WERI-Rb-1 (cell line): ENCODE measurements at regions not wholly inside any gene's neighbourhood (a gene's known extent, or its start where the extent isn't known, plus 50 kb on each side); places are given as distances from the start of the nearest gene placed in this dataset.

Experiments used
- DNase-seq: peaks from one replicate; pipeline ENCODE4 v3.0.0-alpha.2; 2020
- H3K27ac ChIP-seq: fragments of 250-450 bp; sonication (Bioruptor Pico); 2 replicates; pipeline ENCODE4 v1.5.1; 2020; ENCODE audit warnings: mild to moderate bottlenecking, moderate library complexity
- H3K27me3 ChIP-seq: fragments of 250-450 bp; sonication (Bioruptor Pico); 2 replicates; pipeline ENCODE4 v1.5.1; 2021; ENCODE audit warnings: mild to moderate bottlenecking, low read depth, moderate library complexity; ENCODE audit not compliant: insufficient read depth, severe bottlenecking
- H3K36me3 ChIP-seq: fragments of 250-450 bp; sonication (Bioruptor Pico); 2 replicates; pipeline ENCODE4 v1.5.1; 2020; ENCODE audit warnings: mild to moderate bottlenecking, moderate library complexity
- H3K4me3 ChIP-seq: 2 replicates; pipeline ENCODE4 v1.5.1; 2011; ENCODE audit warnings: low read depth, mild to moderate bottlenecking, control low read depth, low read length
- H3K9me3 ChIP-seq: fragments of 250-450 bp; sonication (Bioruptor Pico); 2 replicates; pipeline ENCODE4 v1.5.1; 2021; ENCODE audit warnings: mild to moderate bottlenecking, moderate library complexity; ENCODE audit not compliant: severe bottlenecking
- TF ChIP-seq, protein P1 (sequence below): IDR thresholded peaks from 2 replicates; pipeline ENCODE4 v1.5.1; 2011; ENCODE audit warnings: low read depth, mild to moderate bottlenecking, control low read depth, inconsistent platforms, low read length

DNA sequence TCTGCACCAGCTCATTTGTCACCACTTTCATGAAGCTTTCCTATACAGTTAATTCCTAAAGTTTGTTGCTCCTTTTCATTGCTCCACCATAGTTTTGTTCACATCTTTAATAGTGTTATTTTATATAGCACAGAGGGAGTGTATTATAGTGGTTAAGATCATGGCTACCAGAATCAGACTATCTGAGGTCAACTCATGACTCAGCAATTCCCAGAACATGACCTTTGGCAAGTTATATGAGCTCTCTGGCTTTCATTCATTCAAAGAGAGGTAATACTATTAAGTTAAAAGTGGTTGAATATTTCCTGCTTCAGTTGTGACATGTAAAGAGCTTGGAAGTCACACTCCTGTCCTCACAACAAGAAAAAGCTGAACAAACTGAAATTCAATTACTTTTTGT is 1073.5 kb downstream of the NAALADL2 start:
- Histone ChIP-seq H3K36me3 (no peaks in the 10 kb centered on the region), H3K27ac (no peak overlapping the region), H3K9me3 (no peaks in the 10 kb centered on the region), H3K27me3 (no peaks in the 10 kb centered on the region), H3K4me3 (no peak overlapping the region)
- no peak for DNase-seq
- TF ChIP-seq, protein P1, sequence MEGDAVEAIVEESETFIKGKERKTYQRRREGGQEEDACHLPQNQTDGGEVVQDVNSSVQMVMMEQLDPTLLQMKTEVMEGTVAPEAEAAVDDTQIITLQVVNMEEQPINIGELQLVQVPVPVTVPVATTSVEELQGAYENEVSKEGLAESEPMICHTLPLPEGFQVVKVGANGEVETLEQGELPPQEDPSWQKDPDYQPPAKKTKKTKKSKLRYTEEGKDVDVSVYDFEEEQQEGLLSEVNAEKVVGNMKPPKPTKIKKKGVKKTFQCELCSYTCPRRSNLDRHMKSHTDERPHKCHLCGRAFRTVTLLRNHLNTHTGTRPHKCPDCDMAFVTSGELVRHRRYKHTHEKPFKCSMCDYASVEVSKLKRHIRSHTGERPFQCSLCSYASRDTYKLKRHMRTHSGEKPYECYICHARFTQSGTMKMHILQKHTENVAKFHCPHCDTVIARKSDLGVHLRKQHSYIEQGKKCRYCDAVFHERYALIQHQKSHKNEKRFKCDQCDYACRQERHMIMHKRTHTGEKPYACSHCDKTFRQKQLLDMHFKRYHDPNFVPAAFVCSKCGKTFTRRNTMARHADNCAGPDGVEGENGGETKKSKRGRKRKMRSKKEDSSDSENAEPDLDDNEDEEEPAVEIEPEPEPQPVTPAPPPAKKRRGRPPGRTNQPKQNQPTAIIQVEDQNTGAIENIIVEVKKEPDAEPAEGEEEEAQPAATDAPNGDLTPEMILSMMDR, result no peak

- Histone ChIP-seq H3K27me3 (no peaks in the 10 kb centered on the region), H3K36me3 (no peaks in the 10 kb centered on the region), H3K4me3 (no peak overlapping the region), H3K27ac (no peak overlapping the region), H3K9me3 (peaks cover 11% of the 10 kb centered on the region)
- DNase-seq, result no peak
- TF ChIP-seq, protein P1, result no peak
Measured at GRCh38 chr3:175919133-175919532, 1060.0 kb downstream of the NAALADL2 start.

DNA sequence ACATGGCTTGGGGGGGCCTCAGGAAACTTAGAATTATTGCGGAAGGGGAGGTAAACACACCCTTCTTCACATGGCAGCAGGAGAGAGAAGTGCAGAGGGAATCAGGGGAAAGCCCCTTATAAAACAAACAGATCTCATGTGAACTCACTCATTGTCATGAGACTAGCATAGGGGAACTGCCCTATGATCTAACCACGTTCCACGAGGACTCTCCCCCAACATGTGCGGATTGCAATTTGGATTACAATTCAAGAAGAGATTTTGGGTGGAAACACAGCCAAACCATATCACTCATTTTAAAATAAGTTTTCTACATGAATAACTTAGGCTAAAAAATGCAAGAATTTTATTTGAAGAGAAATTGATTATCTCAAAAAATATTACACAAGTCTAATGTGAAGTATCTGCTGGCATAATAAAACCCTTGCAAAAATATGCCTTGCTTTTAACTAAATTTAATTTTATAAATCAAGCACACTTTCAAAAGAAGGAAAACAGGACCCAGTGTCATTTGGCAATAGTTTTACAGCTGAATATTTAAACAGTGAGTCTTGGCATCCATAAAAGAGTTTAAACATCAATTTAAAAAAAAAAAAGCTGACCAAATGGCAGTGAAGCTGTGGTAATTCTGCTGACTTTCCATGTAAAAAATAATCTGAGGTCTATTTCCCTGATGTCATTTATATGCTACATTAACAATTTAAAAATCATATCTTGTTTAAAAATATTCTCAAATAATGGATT is 1057.2 kb downstream of the NAALADL2 start:
- Histone ChIP-seq H3K27me3 (no peaks in the 10 kb centered on the region), H3K9me3 (peaks cover 11% of the 10 kb centered on the region), H3K36me3 (no peaks in the 10 kb centered on the region), H3K4me3 (no peak overlapping the region), H3K27ac (no peak overlapping the region)
- TF ChIP-seq, protein P1, result no peak
- DNase-seq, result no peak

DNA sequence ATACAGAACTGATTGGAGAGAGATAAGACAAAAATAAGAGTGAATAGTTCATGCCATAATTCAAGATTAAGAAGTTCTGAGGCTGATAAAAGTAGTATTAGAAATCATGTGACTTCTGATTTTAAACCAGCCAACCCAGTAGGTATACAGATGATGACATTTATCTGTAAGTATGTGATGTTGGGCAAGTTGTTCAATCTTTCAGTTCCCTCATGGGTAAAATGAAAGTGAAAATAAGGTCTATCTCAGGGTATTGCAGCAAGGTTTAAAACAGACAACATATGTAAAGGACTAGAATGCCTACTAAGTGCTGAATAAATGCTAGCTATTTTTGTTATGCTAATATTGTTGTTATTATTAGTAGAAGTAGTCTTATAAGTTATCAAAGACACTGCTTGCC is 1055.7 kb downstream of the NAALADL2 start:
- Histone ChIP-seq H3K36me3 (no peaks in the 10 kb centered on the region), H3K27ac (no peak overlapping the region), H3K4me3 (no peak overlapping the region), H3K9me3 (peaks cover 11% of the 10 kb centered on the region), H3K27me3 (no peaks in the 10 kb centered on the region)
- TF ChIP-seq, protein P1, result no peak
- DNase-seq, result no peak

- Histone ChIP-seq H3K27me3 (no peaks in the 10 kb centered on the region), H3K9me3 (no peaks in the 10 kb centered on the region), H3K27ac (no peak overlapping the region), H3K4me3 (no peak overlapping the region), H3K36me3 (no peaks in the 10 kb centered on the region)
- TF ChIP-seq, protein P1, result no peak
- no peak for DNase-seq
Measured at GRCh38 chr3:175913286-175913685, 1054.2 kb downstream of the NAALADL2 start.

DNA sequence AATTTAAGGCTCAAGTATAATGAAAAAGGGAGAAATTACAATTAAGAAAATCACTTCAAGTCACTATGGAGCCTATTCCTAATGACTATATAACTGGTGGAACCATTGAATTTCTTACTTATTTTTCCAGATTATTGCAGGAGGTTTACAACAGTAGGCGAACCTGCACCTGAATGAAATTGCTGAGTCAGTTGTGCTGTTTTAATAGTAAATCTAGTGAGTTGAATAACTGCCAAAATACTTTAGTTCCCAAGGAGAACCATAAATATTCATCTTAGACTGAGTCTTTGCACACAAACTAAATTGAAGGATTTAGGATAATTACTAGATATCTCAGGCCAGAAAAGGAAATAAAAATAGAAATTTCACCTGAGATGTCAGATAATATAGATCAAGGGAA is 1052.8 kb downstream of the NAALADL2 start:
- no peak for DNase-seq
- no peaks in the 10 kb centered on the region for H3K36me3 ChIP-seq
- H3K27me3 ChIP-seq, result no peaks in the 10 kb centered on the region
- TF ChIP-seq, protein P1, result no peak
- no peak overlapping the region for H3K27ac ChIP-seq
- no peak overlapping the region for H3K4me3 ChIP-seq
- H3K9me3 ChIP-seq, result no peaks in the 10 kb centered on the region
